PC-9 (cell line): ENCODE measurements at regions not wholly inside any gene's neighbourhood (a gene's known extent, or its start where the extent isn't known, plus 50 kb on each side); places are given as distances from the start of the nearest gene placed in this dataset.

Experiments
- EZH2 ChIP-seq: fragments of 200-600 bp; sonication (generic); IDR thresholded peaks from 2 replicates; pipeline ENCODE4 v1.8.0; 2017; ENCODE audit warnings: antibody characterized with exemption, low read depth
- TF ChIP-seq, protein P1 (sequence below): fragments of 200-600 bp; sonication (generic); conservative IDR thresholded peaks from 2 replicates; pipeline ENCODE4 v1.6.1; 2017; ENCODE audit warnings: mixed run types, antibody characterized with exemption, mild to moderate bottlenecking, moderate library complexity

DNA sequence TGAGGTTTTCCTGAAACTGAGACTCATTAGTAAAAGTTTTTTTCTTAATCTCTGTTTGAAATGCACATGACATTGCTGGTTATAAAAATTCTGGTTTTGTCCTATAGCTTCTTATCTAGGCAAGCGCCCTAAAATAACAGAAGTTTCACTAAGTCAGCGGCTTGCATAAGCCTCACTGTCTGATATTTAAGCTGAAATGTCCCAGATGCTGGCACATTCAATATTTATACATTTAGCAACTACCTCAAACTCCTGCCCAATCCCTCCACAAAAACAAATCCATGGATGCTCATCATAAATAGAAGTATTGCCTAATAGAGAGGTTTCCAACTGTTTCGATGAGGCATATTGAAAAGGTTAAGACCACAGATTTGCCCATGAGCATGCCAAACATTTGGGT, 83.1 kb upstream of the EGR2 start:
- TF ChIP-seq, protein P1, sequence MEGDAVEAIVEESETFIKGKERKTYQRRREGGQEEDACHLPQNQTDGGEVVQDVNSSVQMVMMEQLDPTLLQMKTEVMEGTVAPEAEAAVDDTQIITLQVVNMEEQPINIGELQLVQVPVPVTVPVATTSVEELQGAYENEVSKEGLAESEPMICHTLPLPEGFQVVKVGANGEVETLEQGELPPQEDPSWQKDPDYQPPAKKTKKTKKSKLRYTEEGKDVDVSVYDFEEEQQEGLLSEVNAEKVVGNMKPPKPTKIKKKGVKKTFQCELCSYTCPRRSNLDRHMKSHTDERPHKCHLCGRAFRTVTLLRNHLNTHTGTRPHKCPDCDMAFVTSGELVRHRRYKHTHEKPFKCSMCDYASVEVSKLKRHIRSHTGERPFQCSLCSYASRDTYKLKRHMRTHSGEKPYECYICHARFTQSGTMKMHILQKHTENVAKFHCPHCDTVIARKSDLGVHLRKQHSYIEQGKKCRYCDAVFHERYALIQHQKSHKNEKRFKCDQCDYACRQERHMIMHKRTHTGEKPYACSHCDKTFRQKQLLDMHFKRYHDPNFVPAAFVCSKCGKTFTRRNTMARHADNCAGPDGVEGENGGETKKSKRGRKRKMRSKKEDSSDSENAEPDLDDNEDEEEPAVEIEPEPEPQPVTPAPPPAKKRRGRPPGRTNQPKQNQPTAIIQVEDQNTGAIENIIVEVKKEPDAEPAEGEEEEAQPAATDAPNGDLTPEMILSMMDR = no peak
- no peak for TF ChIP-seq EZH2
